Nephron progenitor cell (in vitro differentiated cells): ENCODE measurements at regions not wholly inside any gene's neighbourhood (a gene's known extent, or its start where the extent isn't known, plus 50 kb on each side); places are given as distances from the start of the nearest gene placed in this dataset.
"Not testable (repeated sequence)": the region's sequence is repeated elsewhere in the genome, so short reads cannot be mapped to it uniquely, and the experiment has no call there.

Experiments used
- DNase-seq: peaks from one replicate; pipeline ENCODE4 v3.0.0; 2021
- H3K27ac Mint-ChIP-seq: 2 replicates; pipeline ENCODE4 v1.8.0; 2021; ENCODE audit warnings: mild to moderate bottlenecking, moderate library complexity, mixed read lengths
- H3K27me3 Mint-ChIP-seq: 2 replicates; pipeline ENCODE4 v1.8.0; 2021; ENCODE audit warnings: mild to moderate bottlenecking, low read depth, mixed read lengths; ENCODE audit not compliant: poor library complexity
- H3K36me3 Mint-ChIP-seq: 2 replicates; pipeline ENCODE4 v1.8.0; 2021; ENCODE audit warnings: low read depth, mixed read lengths
- H3K4me1 Mint-ChIP-seq: 2 replicates; pipeline ENCODE4 v1.8.0; 2021; ENCODE audit warnings: mixed read lengths
- H3K4me3 Mint-ChIP-seq: 2 replicates; pipeline ENCODE4 v1.8.0; 2021; ENCODE audit warnings: mild to moderate bottlenecking, moderate library complexity, mixed read lengths
- H3K9me3 Mint-ChIP-seq: 2 replicates; pipeline ENCODE4 v1.8.0; 2021; ENCODE audit warnings: mild to moderate bottlenecking, moderate library complexity, mixed read lengths
- CTCF ChIP-seq: fragments of 200-600 bp; sonication (generic); IDR thresholded peaks from 2 replicates; pipeline ENCODE4 v1.5.0; 2021; ENCODE audit warnings: antibody characterized with exemption

GRCh38 chrX:92249125-92249524, 469.9 kb downstream of the PCDH11X start:
- no peak overlapping the region for H3K27ac Mint-ChIP-seq
- no peak for DNase-seq
- H3K9me3 Mint-ChIP-seq: peaks cover 7% of the 10 kb centered on the region
- H3K4me1 Mint-ChIP-seq: no peaks in the 10 kb centered on the region
- H3K4me3 Mint-ChIP-seq: no peak overlapping the region
- no peak for TF ChIP-seq CTCF
- no peaks in the 10 kb centered on the region for H3K27me3 Mint-ChIP-seq
- no peaks in the 10 kb centered on the region for H3K36me3 Mint-ChIP-seq

GRCh38 chrX:92260102-92260501, 480.9 kb downstream of the PCDH11X start:
- Mint-ChIP-seq H3K27me3 (no peaks in the 10 kb centered on the region), H3K4me1 (no peaks in the 10 kb centered on the region), H3K36me3 (peaks cover 22% of the 10 kb centered on the region), H3K4me3 (no peak overlapping the region), H3K27ac (no peak overlapping the region), H3K9me3 (peaks cover 37% of the 10 kb centered on the region)
- TF ChIP-seq CTCF: no peak
- no peak for DNase-seq

- TF ChIP-seq CTCF: no peak
- Mint-ChIP-seq H3K9me3 (no peaks in the 10 kb centered on the region), H3K27me3 (peaks cover 2% of the 10 kb centered on the region), H3K27ac (no peak overlapping the region), H3K36me3 (no peaks in the 10 kb centered on the region), H3K4me1 (no peaks in the 10 kb centered on the region), H3K4me3 (no peak overlapping the region)
- DNase-seq: no peak
These were observed 492.0 kb downstream of the PCDH11X start for GRCh38 chrX:92270936-92271855.

- H3K36me3 Mint-ChIP-seq, H3K4me1 Mint-ChIP-seq, H3K27me3 Mint-ChIP-seq, H3K4me3 Mint-ChIP-seq, H3K27ac Mint-ChIP-seq, DNase-seq: not testable (repeated sequence)
- H3K9me3 Mint-ChIP-seq: peaks cover 28% of the 10 kb centered on the region
These were observed 499.4 kb downstream of the PCDH11X start for GRCh38 chrX:92278556-92278955.

- not testable (repeated sequence) for DNase-seq, H3K27me3 Mint-ChIP-seq, H3K4me3 Mint-ChIP-seq, H3K36me3 Mint-ChIP-seq, H3K4me1 Mint-ChIP-seq, H3K27ac Mint-ChIP-seq
- peaks cover 28% of the 10 kb centered on the region for H3K9me3 Mint-ChIP-seq
These were observed 501.2 kb downstream of the PCDH11X start for GRCh38 chrX:92280347-92280746.

GRCh38 chrX:92283308-92283707, 504.1 kb downstream of the PCDH11X start:
- no peak for DNase-seq
- Mint-ChIP-seq H3K9me3 (peaks cover 9% of the 10 kb centered on the region), H3K36me3 (peaks cover 2% of the 10 kb centered on the region), H3K4me1 (no peaks in the 10 kb centered on the region), H3K27me3 (no peaks in the 10 kb centered on the region), H3K27ac (no peak overlapping the region), H3K4me3 (no peak overlapping the region)
- TF ChIP-seq CTCF: no peak

- H3K27me3 Mint-ChIP-seq, H3K27ac Mint-ChIP-seq, H3K4me1 Mint-ChIP-seq, H3K36me3 Mint-ChIP-seq, H3K9me3 Mint-ChIP-seq, H3K4me3 Mint-ChIP-seq, DNase-seq: not testable (repeated sequence)
These were observed 518.9 kb downstream of the PCDH11X start for GRCh38 chrX:92298067-92298466.

- not testable (repeated sequence) for H3K4me3 Mint-ChIP-seq, H3K9me3 Mint-ChIP-seq, DNase-seq, H3K4me1 Mint-ChIP-seq, H3K27me3 Mint-ChIP-seq, H3K27ac Mint-ChIP-seq, H3K36me3 Mint-ChIP-seq
These were observed 554.0 kb downstream of the PCDH11X start for GRCh38 chrX:92333194-92333593.

- H3K36me3 Mint-ChIP-seq, H3K27ac Mint-ChIP-seq, H3K9me3 Mint-ChIP-seq, H3K4me1 Mint-ChIP-seq, DNase-seq, H3K4me3 Mint-ChIP-seq, H3K27me3 Mint-ChIP-seq: not testable (repeated sequence)
These were observed 571.9 kb downstream of the PCDH11X start for GRCh38 chrX:92351065-92351464.
